Neural cell (in vitro differentiated cells): ENCODE measurements at regions not wholly inside any gene's neighbourhood (a gene's known extent, or its start where the extent isn't known, plus 50 kb on each side); places are given as distances from the start of the nearest gene placed in this dataset.

Experiments
- H2AFZ ChIP-seq: fragments of 200-600, 300-800 bp; sonication (generic), shearing (Covaris generic); 2 replicates; pipeline ENCODE4 v1.6.0; 2014; ENCODE audit warnings: low read depth, mild to moderate bottlenecking, antibody characterized with exemption, low read length, moderate library complexity
- H3F3A ChIP-seq: fragments of 200-600 bp; shearing (Covaris generic); 2 replicates; pipeline ENCODE4 v1.6.1; 2016; ENCODE audit warnings: mild to moderate bottlenecking, moderate library complexity, mixed read lengths, antibody characterized with exemption, low read length; ENCODE audit not compliant: insufficient read depth, poor library complexity, severe bottlenecking
- H3K27ac ChIP-seq: fragments of 200-600, 300-800 bp; sonication (generic), shearing (Covaris generic); 2 replicates; pipeline ENCODE4 v1.5.1; 2014; ENCODE audit warnings: mild to moderate bottlenecking, low read length, moderate library complexity
- H3K27me3 ChIP-seq: fragments of 300-800, 200-600 bp; sonication (generic), shearing (Covaris generic); 2 replicates; pipeline ENCODE4 v1.6.0; 2014; ENCODE audit warnings: mild to moderate bottlenecking, low read depth, low read length, moderate library complexity; ENCODE audit not compliant: insufficient read depth
- H3K36me3 ChIP-seq: fragments of 300-800, 200-600 bp; sonication (generic), shearing (Covaris generic); 2 replicates; pipeline ENCODE4 v1.5.1; 2014; ENCODE audit warnings: mild to moderate bottlenecking, antibody characterized with exemption, low read length, moderate library complexity; ENCODE audit not compliant: insufficient read depth
- H3K4me2 ChIP-seq: fragments of 300-800, 200-600 bp; sonication (generic), shearing (Covaris generic); 2 replicates; pipeline ENCODE4 v1.6.0; 2014; ENCODE audit warnings: mild to moderate bottlenecking, low read length
- H3K4me3 ChIP-seq: fragments of 300-800, 200-600 bp; sonication (generic), shearing (Covaris generic); 2 replicates; pipeline ENCODE4 v1.5.1; 2014; ENCODE audit warnings: mild to moderate bottlenecking, low read length, moderate library complexity
- H3K79me2 ChIP-seq: fragments of 200-600 bp; shearing (Covaris generic); replicated peaks from 2 replicates; pipeline ENCODE4 v1.6.0; 2014; ENCODE audit warnings: mild to moderate bottlenecking, low read length, moderate library complexity; ENCODE audit not compliant: insufficient read depth
- H3K9ac ChIP-seq: fragments of 300-800, 200-600 bp; sonication (generic), shearing (Covaris generic); 2 replicates; pipeline ENCODE4 v1.6.1; 2016; ENCODE audit warnings: mild to moderate bottlenecking, low read length, mixed read lengths
- H3K9me2 ChIP-seq: fragments of 200-600 bp; shearing (Covaris generic); 2 replicates; pipeline ENCODE4 v1.6.1; 2016; ENCODE audit warnings: mild to moderate bottlenecking, low read length, mixed read lengths; ENCODE audit not compliant: insufficient read depth
- H3K9me3 ChIP-seq: fragments of 200-600, 300-800 bp; sonication (generic), shearing (Covaris generic); 2 replicates; pipeline ENCODE4 v1.6.1; 2016; ENCODE audit warnings: mild to moderate bottlenecking, mixed run types, low read length, moderate library complexity, mixed read lengths
- H4K20me1 ChIP-seq: fragments of 200-600 bp; shearing (Covaris generic); 2 replicates; pipeline ENCODE4 v1.6.1; 2016; ENCODE audit warnings: mild to moderate bottlenecking, mixed run types; ENCODE audit not compliant: insufficient read depth
- EP300 ChIP-seq: fragments of 450-650 bp; conservative IDR thresholded peaks from 2 replicates; pipeline ENCODE4 v1.6.1; 2014; ENCODE audit warnings: antibody characterized with exemption, mild to moderate bottlenecking, moderate library complexity; ENCODE audit not compliant: poor library complexity, severe bottlenecking
- EZH2 ChIP-seq: fragments of 200-600, 300-800 bp; shearing (Covaris generic), sonication (generic); IDR thresholded peaks from 2 replicates; pipeline ENCODE4 v1.6.1; 2014; ENCODE audit warnings: antibody characterized with exemption, low read length, borderline replicate concordance, mild to moderate bottlenecking; ENCODE audit not compliant: insufficient read depth, poor library complexity, severe bottlenecking
- MXI1 ChIP-seq: fragments of 450-650 bp; conservative IDR thresholded peaks from 2 replicates; pipeline ENCODE4 v1.6.1; 2014; ENCODE audit warnings: antibody characterized with exemption, mild to moderate bottlenecking; ENCODE audit not compliant: poor library complexity, severe bottlenecking
- POLR2AphosphoS5 ChIP-seq: IDR thresholded peaks from 2 replicates; pipeline ENCODE4 v1.6.1; 2012
- RAD21 ChIP-seq: fragments of 450-650 bp; conservative IDR thresholded peaks from 2 replicates; pipeline ENCODE4 v1.6.1; 2014; ENCODE audit warnings: antibody characterized with exemption, mild to moderate bottlenecking, moderate library complexity
- REST ChIP-seq: IDR thresholded peaks from 2 replicates; pipeline ENCODE4 v1.6.1; 2012; ENCODE audit warnings: borderline replicate concordance
- SMC3 ChIP-seq: fragments of 450-650 bp; conservative IDR thresholded peaks from 2 replicates; pipeline ENCODE4 v1.6.1; 2014; ENCODE audit warnings: antibody characterized with exemption, mild to moderate bottlenecking, moderate library complexity; ENCODE audit not compliant: poor library complexity
- TAF1 ChIP-seq: IDR thresholded peaks from 2 replicates; pipeline ENCODE4 v1.6.1; 2012; ENCODE audit warnings: low read depth
- TF ChIP-seq, protein P1 (sequence below): fragments of 450-650 bp; IDR thresholded peaks from 2 replicates; pipeline ENCODE4 v1.5.1; 2014; ENCODE audit warnings: antibody characterized with exemption, mild to moderate bottlenecking, moderate library complexity; ENCODE audit not compliant: poor library complexity, severe bottlenecking

DNA sequence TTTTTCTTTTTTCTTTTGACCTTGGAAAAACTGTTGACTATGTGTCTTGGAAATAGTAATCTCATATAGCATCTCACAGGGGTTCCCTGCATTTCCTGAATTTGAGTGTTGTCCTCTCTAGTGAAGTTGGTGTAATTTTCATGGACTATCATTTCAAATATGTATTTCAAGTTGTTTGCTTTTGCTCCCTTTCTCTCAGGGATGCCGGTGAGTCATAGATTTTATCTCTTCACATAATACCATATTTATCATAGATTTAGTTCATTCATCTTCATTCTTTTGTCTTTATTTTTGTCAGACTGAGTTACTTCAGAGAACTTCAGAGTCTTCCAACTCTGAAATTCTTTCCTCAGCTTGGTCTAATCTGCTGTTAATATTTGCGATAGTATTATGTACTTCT, 1320.6 kb downstream of the LRFN5 start:
- no peak overlapping the region for H3K27ac ChIP-seq
- no peaks in the 10 kb centered on the region for H3F3A ChIP-seq
- no peaks in the 10 kb centered on the region for H3K9me3 ChIP-seq
- H3K4me2 ChIP-seq = no peak overlapping the region
- no peaks in the 10 kb centered on the region for H3K36me3 ChIP-seq
- H4K20me1 ChIP-seq = no peaks in the 10 kb centered on the region
- no peaks in the 10 kb centered on the region for H3K79me2 ChIP-seq
- no peak overlapping the region for H3K9ac ChIP-seq
- H3K9me2 ChIP-seq = no peaks in the 10 kb centered on the region
- H2AFZ ChIP-seq = no peak overlapping the region
- TF ChIP-seq EZH2 (no peak), TAF1 (no peak), EP300 (no peak), REST (no peak), POLR2AphosphoS5 (no peak), RAD21 (no peak), SMC3 (no peak), MXI1 (no peak)
- TF ChIP-seq, protein P1, sequence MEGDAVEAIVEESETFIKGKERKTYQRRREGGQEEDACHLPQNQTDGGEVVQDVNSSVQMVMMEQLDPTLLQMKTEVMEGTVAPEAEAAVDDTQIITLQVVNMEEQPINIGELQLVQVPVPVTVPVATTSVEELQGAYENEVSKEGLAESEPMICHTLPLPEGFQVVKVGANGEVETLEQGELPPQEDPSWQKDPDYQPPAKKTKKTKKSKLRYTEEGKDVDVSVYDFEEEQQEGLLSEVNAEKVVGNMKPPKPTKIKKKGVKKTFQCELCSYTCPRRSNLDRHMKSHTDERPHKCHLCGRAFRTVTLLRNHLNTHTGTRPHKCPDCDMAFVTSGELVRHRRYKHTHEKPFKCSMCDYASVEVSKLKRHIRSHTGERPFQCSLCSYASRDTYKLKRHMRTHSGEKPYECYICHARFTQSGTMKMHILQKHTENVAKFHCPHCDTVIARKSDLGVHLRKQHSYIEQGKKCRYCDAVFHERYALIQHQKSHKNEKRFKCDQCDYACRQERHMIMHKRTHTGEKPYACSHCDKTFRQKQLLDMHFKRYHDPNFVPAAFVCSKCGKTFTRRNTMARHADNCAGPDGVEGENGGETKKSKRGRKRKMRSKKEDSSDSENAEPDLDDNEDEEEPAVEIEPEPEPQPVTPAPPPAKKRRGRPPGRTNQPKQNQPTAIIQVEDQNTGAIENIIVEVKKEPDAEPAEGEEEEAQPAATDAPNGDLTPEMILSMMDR = no peak
- H3K27me3 ChIP-seq = no peaks in the 10 kb centered on the region
- no peak overlapping the region for H3K4me3 ChIP-seq

DNA sequence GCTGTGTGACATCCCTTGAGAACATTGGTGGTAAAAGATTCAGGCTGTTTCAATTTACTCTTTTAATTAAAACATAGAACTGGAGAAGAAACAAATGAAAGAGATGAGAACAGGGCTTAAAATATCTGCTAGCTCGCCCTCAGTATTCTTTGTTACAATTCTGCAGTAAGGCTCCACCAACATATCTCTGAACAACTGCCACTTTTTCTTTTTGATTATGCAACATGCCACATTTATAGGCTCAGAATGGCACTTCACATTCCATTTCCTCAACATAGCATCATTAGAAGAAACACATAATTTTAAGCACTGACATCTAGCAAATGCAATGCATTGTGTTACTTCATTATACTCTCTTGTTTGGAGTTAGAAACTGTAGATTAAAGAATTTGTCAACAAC, 1315.2 kb downstream of the LRFN5 start:
- Histone ChIP-seq H3K4me2 (no peak overlapping the region), H3K9me3 (no peaks in the 10 kb centered on the region), H2AFZ (no peak overlapping the region), H4K20me1 (no peaks in the 10 kb centered on the region), H3K27ac (no peak overlapping the region), H3K79me2 (no peaks in the 10 kb centered on the region), H3K4me3 (no peak overlapping the region), H3F3A (no peaks in the 10 kb centered on the region), H3K36me3 (no peaks in the 10 kb centered on the region), H3K27me3 (no peaks in the 10 kb centered on the region), H3K9me2 (no peaks in the 10 kb centered on the region), H3K9ac (no peak overlapping the region)
- TF ChIP-seq EP300 (no peak), SMC3 (no peak), EZH2 (no peak), RAD21 (no peak), REST (no peak), POLR2AphosphoS5 (no peak), TAF1 (no peak), MXI1 (no peak)
- TF ChIP-seq, protein P1 = no peak
